ENCODE measurements at regions not wholly inside any gene's neighbourhood (a gene's known extent, or its start where the extent isn't known, plus 50 kb on each side); places are given as distances from the start of the nearest gene placed in this dataset.

- TF ChIP-seq EZH2 (IDR thresholded peaks at IDR 0.05; ENCODE audit: low read length), result no peak
- TF ChIP-seq CTCF (optimal IDR thresholded peaks at IDR 0.05 in 1 of 3, IDR thresholded peaks at IDR 0.05 in 1 of 3, conservative IDR thresholded peaks at IDR 0.05 in 1 of 3; ENCODE audit: extremely low read depth in 1 of 3, insufficient read depth in 2 of 3, low read length in 3 of 3), result no peak
- no peak for DNase-seq (ENCODE audit: low read depth, low spot score)
- Histone ChIP-seq H2AFZ (ENCODE audit: control insufficient read depth, low read length) (no peak overlapping the region), H3K36me3 (ENCODE audit: control insufficient read depth in 2 of 2, extremely low read depth in 1 of 2, insufficient read depth in 2 of 2, low read length in 2 of 2) (no peaks in the 10 kb centered on the region), H3K4me2 (ENCODE audit: control insufficient read depth, extremely low read depth, insufficient read depth, low read depth, low read length) (no peak overlapping the region), H3K79me2 (ENCODE audit: control insufficient read depth, insufficient read depth, low read length) (no peaks in the 10 kb centered on the region), H3K9me1 (ENCODE audit: control insufficient read depth, extremely low read depth, insufficient read depth, low read length) (no peaks in the 10 kb centered on the region), H3K27ac (ENCODE audit: control insufficient read depth, insufficient read depth, low read length) (no peak overlapping the region), H3K27me3 (ENCODE audit: control insufficient read depth, extremely low read depth, insufficient read depth, low read length) (no peaks in the 10 kb centered on the region), H4K20me1 (ENCODE audit: control insufficient read depth, extremely low read depth, insufficient read depth, low read length) (no peaks in the 10 kb centered on the region), H3K9ac (ENCODE audit: control insufficient read depth, extremely low read depth, insufficient read depth, low read length) (no peak overlapping the region), H3K4me1 (ENCODE audit: control insufficient read depth, extremely low read depth, insufficient read depth, low read length) (no peaks in the 10 kb centered on the region), H3K9me3 (ENCODE audit: control insufficient read depth, low read depth, low read length) (no peaks in the 10 kb centered on the region), H3K4me3 (ENCODE audit: control insufficient read depth in 2 of 3, extremely low read depth in 1 of 3, insufficient read depth in 2 of 3, low read depth in 1 of 3, low read length in 3 of 3) (no peak overlapping the region)
- FAIRE-seq, result no peak
- dilution Hi-C loops (cut with MboI; ENCODE audit: extremely low pct_ligation_motif_present, low sequenced_read_pairs), result no loop called here
Measured at GRCh38 chr13:111648885-111649284, 328.4 kb downstream of the TEX29 start.

- Histone ChIP-seq H4K20me1 (ENCODE audit: control insufficient read depth, extremely low read depth, insufficient read depth, low read length) (no peaks in the 10 kb centered on the region), H3K36me3 (ENCODE audit: control insufficient read depth in 2 of 2, extremely low read depth in 1 of 2, insufficient read depth in 2 of 2, low read length in 2 of 2) (no peaks in the 10 kb centered on the region), H3K27ac (ENCODE audit: control insufficient read depth, insufficient read depth, low read length) (no peak overlapping the region), H3K9ac (ENCODE audit: control insufficient read depth, extremely low read depth, insufficient read depth, low read length) (no peak overlapping the region), H3K4me2 (ENCODE audit: control insufficient read depth, extremely low read depth, insufficient read depth, low read depth, low read length) (no peak overlapping the region), H3K9me3 (ENCODE audit: control insufficient read depth, low read depth, low read length) (no peaks in the 10 kb centered on the region), H3K79me2 (ENCODE audit: control insufficient read depth, insufficient read depth, low read length) (no peaks in the 10 kb centered on the region), H3K4me3 (ENCODE audit: control insufficient read depth in 2 of 3, extremely low read depth in 1 of 3, insufficient read depth in 2 of 3, low read depth in 1 of 3, low read length in 3 of 3) (no peak overlapping the region), H3K4me1 (ENCODE audit: control insufficient read depth, extremely low read depth, insufficient read depth, low read length) (no peaks in the 10 kb centered on the region), H3K9me1 (ENCODE audit: control insufficient read depth, extremely low read depth, insufficient read depth, low read length) (no peaks in the 10 kb centered on the region), H3K27me3 (ENCODE audit: control insufficient read depth, extremely low read depth, insufficient read depth, low read length) (no peaks in the 10 kb centered on the region), H2AFZ (ENCODE audit: control insufficient read depth, low read length) (no peak overlapping the region)
- dilution Hi-C loops (cut with MboI; ENCODE audit: extremely low pct_ligation_motif_present, low sequenced_read_pairs), result no loop called here
- DNase-seq (ENCODE audit: low read depth, low spot score) (no peak), FAIRE-seq (no peak)
- TF ChIP-seq CTCF (optimal IDR thresholded peaks at IDR 0.05 in 1 of 3, IDR thresholded peaks at IDR 0.05 in 1 of 3, conservative IDR thresholded peaks at IDR 0.05 in 1 of 3; ENCODE audit: extremely low read depth in 1 of 3, insufficient read depth in 2 of 3, low read length in 3 of 3) (no peak), EZH2 (IDR thresholded peaks at IDR 0.05; ENCODE audit: low read length) (no peak)
Measured at GRCh38 chr13:111650626-111651025, 330.2 kb downstream of the TEX29 start.

All from keratinocyte (primary cell).